Umbilical cord (tissue), 1 donor: ENCODE measurements at regions not wholly inside any gene's neighbourhood (a gene's known extent, or its start where the extent isn't known, plus 50 kb on each side); places are given as distances from the start of the nearest gene placed in this dataset.
"Not testable (repeated sequence)": the region's sequence is repeated elsewhere in the genome, so short reads cannot be mapped to it uniquely, and the experiment has no call there.

ENCODE experiments used
- DNase-seq: peaks from one replicate; pipeline ENCODE4 v3.0.0-alpha.2; 2015; ENCODE audit warnings: low spot score

DNA sequence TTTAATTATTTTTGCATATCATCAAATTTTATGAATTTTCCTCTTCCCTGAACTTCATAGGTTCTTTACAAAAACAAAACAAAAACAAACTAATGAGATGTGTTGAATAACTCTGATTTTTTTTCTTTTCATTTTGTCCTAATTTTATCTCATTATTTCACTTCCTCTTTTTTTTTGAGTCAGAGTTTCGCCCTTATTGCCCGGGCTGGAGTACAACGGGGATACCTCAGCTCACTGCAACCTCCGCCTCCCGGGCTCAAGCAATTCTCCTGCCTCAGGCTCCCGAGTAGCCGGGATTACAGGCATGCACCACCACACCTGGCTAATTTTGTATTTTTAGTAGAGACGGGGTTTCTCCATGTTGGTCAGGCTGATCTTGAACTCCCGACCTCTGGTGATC, 1633.3 kb downstream of the CDH8 start:
- DNase-seq = not testable (repeated sequence)

DNA sequence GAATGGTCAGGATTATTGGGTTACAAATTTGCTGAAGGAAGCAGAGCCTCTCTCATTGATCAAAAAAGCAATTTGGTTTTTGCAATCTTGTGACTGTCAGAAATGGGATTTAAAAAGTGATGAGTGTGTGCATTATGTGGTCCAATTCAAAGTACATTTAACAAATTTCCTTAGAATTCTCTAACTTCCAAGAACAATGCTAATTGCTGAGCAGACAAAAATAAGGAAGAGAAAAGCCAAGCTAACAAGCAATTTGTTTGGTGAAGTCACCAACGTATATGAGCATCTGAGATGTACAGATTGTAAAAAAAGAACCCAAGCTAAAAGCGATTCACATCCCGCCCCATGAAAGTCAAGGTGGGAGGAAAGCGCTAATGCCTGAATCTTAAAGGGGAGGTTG, 1643.9 kb downstream of the CDH8 start:
- no peak for DNase-seq

DNA sequence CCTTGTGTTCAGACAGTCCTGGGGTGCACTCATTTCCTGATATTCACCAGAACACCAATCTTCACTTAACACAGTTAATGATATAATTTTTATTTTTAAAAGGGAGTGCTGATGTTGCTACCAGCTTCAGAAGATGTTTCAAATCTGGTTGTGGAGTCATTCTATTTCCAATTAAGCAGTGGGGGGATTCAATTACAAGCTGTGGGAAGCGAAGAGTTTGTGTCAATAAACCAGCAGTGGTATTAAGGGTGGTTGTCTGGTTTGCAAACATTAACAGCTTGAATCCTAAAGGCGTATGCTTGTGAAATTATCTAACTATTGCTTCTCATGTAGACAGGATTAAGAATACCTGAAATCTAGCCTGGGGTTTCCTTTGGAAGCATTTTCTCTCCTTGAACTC, 1637.5 kb upstream of the GOT2 start:
- DNase-seq = no peak

- DNase-seq = no peak
These were observed 1633.6 kb upstream of the GOT2 start for GRCh38 chr16:60367739-60368138.

GRCh38 chr16:60363566-60363965, 1629.5 kb upstream of the GOT2 start:
- DNase-seq = no peak

DNA sequence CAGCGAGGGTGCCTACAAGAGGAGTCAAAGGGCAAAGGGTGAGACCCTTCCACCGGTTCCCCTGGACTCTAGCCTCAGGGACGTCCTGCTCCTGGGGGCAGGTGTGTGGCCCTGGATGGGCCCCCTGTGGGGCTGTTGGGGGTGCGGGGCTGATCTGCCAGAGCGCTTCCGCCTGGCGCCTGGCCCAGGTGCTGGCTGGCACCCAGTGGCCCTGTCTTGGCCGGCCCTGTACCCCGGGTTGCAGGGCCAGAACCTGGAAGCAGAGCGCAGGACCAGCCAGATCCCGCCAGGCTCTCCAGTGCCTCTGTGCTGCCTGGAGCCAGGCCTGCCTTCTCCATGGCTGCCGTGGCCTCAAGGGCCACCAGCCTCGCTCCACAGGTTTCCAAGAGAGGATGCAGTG, 1625.8 kb upstream of the GOT2 start:
- DNase-seq = not testable (repeated sequence)

DNA sequence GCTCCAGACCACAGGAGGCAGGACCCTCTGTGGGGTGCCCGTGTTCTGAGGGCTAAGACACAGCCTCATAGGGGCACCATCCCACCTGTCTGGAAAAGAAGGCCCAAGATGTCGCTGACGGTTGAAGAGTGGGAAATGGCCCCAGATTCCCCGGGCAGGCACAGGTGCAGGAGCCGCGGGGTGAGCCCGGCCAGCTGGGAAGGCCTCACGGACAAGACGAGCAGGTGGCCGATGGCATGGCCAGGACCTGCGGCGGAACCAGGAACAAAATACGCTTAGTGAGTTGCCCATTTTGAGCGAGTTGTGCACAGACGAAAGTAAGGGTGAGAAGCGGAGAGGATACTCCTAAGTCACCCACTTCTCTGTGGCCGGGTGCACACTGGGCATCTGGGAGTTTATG, 1625.3 kb upstream of the GOT2 start:
- not testable (repeated sequence) for DNase-seq

- DNase-seq = not testable (repeated sequence)
These were observed 1623.9 kb upstream of the GOT2 start for GRCh38 chr16:60357876-60358522.

- DNase-seq = no peak
These were observed 1612.1 kb upstream of the GOT2 start for GRCh38 chr16:60346256-60346655.

DNA sequence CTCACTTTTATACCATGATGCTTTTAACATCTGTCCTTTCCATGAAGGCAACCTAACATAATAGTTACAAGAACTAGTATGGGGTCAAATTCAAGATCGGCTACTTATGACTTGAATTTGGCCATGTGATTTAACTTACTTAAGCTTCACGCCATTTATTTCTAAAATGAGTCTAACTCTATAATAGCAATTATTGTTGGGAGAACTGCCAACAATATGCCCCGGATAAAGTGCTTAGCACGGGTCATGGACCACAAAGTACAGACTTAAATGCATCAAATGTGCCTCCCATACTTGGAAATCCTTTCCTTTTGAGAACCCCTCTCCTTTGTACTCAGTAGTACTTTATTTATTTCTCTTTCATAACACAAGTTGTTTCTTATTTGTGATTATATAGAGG, 1603.6 kb upstream of the GOT2 start:
- DNase-seq = no peak

DNA sequence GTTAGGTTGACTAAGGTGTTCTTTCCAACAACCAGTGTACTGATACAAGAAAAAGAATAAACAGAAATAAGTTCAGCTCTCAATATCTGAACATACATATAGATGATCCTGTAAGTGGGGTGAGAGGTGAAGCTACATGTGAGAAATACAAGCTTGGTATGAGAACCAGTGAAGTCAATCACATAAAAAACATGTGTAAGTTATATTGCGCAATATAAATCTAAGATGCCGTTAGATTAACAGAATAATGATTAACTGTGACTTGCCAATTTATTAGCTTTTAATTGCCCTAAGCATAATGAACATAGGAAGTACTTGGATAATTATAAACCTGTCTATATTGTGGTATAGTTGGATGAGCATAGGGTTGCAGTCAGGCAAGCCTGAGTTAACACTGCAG, 1597.1 kb upstream of the GOT2 start:
- no peak for DNase-seq

- no peak for DNase-seq
These were observed 1595.0 kb upstream of the GOT2 start for GRCh38 chr16:60329108-60329507.

DNA sequence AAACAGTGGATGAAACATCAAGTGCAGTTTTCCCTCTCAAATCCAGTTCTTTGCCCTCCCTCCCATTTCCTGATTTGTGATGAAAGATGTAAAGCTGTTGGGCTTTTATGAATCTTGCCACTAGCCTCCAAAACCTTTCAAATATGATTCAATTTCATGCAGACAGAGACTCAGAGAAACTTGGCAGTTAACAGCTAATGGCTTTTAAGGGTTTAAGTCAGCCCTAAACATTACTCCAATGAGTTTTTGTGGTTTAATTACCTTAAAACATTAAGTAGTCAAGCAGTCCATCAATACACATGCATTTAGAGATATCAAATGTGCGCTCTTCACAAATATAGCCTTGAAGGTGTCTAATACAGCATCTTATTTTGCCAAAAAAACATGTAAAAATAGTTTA, 1594.0 kb upstream of the GOT2 start:
- DNase-seq = no peak

DNA sequence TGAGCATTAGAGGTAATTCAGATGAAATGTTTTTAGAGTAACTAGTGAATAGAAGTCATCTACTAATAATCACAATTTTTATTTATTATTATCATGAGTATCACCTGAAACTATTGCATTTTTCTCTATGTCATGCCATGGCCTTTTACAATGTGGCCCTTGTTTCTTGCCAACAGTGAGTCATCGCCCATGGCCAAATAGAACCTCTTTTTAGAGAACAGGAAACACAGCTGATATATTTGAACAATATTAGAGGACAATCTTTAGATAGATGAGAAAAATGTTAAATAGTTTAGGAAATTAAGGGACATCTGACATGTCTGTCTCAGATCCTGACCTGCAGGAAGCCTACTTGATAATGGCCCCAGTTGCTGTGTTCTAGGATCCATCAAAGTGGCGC, 1584.4 kb upstream of the GOT2 start:
- DNase-seq = no peak

- DNase-seq = peak; percentile 38
These were observed 1576.8 kb upstream of the GOT2 start for GRCh38 chr16:60310846-60311445.

DNA sequence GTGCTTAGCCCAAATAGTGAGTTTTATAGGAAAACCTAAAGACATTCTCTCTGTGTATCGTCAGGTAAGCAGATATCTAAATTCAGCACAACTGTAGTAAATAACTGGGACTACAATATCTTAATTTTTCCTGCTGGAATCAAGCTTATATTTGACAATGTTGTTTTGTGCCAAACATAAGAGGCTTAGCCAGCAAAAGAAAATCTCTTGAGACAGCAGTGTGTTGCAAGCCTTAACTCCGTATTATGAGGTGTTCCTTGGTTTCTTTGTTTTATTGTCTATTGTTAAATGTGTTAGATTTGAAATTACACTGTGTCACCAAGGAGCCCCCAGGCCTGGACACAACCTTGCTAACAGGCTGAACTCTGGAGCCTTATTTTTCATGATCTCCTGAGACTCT, 1570.6 kb upstream of the GOT2 start:
- no peak for DNase-seq

DNA sequence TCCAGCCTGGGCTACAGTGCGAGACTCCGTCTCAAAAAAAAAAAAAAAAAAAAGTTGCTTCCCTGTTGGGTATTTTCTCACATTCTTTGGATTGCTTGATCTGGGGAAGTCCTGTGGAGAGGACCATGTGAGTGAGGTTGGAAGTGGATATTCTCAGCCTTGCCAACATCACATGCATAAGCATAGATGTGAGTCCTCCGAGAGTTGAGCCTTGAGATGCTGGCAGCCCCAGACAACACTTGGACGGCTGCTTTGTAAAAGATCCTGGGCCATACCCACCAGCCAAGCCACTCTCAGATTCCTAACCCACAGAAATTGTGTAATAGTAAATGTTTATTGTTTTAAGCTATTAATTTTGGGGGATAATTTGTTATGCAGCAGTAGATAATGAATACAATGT, 1570.0 kb upstream of the GOT2 start:
- DNase-seq = no peak

DNA sequence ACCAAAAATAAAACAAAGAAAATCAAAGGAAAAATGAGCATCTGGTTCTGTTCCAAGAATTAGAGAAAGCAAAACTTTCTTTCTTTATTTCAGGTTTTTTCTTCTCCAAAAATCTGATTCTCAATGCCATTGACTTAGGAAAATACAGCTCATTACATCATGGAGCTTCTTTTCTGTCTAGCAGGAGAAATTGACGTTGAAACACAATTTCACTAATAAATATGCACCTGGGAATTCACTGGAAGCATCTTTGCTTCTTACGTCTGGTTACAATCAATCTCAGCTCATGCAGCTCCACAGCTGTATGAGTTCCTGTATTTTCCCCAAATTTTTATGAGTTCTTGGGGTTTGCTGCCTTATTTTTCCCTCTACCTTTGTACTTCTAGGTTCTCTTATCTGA, 1568.6 kb upstream of the GOT2 start:
- DNase-seq = no peak

DNA sequence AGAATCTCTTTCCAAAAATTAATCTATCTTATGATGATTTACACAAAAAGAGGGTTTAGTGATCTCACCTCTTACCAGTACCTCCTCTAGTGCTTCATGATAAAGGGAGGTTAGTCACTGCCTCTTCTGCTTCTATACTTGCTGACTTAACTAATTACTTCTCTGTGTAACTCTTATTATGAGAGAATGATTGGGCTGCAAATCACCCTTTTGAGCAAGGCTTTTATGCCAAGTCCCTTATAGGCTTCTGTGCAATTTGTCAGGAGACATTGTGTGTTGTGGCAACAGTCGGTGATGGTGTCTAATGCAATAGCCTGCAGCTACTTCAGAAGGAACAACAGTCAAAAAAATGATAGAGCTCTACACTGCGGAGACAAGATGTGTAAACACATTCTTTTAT, 1568.1 kb upstream of the GOT2 start:
- DNase-seq = no peak

DNA sequence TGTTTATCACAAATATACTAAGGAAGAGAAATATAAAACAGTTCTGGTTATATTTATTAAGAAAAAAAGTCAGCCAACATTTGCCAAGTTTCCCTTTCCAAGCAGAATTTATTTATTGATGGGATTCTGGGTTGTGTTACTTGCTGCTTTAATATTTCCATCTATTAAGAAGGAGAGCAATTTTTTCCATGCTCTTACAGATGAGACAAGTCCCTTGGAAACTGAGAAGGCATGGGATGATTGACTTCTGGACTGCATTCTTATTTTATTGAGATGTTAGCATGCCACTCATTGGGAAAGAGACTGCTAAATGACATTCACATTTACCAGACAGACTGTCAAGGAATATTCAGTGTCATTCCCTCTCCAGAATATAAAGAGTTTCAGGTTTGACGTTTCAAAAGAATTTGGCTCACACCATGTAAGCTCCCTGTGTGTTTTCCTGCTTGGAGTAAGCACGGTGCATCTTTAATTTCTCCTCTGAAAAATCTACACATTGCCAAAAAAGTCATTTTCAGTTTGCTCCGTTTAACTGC, 1565.2 kb upstream of the GOT2 start:
- no peak for DNase-seq

- DNase-seq = no peak
These were observed 1561.3 kb upstream of the GOT2 start for GRCh38 chr16:60295451-60295850.

DNA sequence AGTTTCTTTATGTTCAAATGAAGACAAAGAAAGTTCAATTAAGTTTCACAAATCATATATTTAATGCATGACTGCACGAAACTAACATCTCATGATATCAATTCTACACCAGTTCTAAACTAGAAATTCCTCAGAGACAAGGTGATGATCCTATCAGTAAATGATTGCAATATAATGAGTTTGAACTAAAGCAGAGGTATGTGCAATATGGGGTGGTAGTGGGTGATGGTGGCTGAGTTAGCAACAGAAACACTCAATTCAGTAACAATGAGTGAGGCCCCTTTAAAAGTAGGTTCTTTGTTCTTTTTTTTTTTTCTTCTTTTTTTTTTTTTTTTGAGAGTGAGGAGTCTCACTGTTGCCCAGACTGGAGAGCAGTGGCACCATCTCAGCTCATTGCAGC, 1551.7 kb upstream of the GOT2 start:
- DNase-seq = no peak

DNA sequence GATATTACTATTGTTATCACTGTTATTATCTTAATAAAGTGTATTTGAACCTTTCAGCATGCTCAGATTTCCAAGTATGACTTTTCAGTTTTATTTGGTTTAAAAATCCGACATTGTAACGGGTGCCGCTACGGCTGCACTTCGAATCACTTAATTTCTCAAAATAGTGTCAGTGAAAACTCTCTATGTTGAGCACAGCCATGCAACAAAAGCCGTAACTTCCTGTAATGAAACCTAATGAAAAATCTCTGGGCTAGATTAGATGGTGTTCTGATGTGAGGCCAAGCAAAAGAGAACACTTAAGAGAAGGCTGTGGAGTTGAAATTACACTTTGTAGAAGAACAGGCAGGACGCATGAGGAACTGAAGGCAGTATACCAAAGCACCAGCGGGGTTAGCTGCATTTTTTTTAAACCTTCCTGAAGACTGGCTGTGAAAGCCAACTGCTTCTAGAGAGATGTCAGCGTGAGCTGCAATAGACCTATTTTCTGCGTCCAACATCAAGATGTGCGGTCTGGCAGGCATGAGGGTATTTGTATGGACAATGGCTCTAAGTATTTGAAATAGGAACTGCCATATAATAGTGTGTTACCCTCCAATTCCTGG, 1545.0 kb upstream of the GOT2 start:
- no peak for DNase-seq
